ENCODE measurements at regions not wholly inside any gene's neighbourhood (a gene's known extent, or its start where the extent isn't known, plus 50 kb on each side); places are given as distances from the start of the nearest gene placed in this dataset.

GRCh38 chr1:30522031-30523004 lies 201.1 kb downstream of the MATN1 start:
- TF ChIP-seq POLR2A (IDR thresholded peaks at IDR 0.05; ENCODE audit: low read depth, low read length) (no peak), POLR2AphosphoS5 (IDR thresholded peaks at IDR 0.05; ENCODE audit: low read depth, low read length) (no peak)
